GM21360 (cell line): ENCODE measurements at regions not wholly inside any gene's neighbourhood (a gene's known extent, or its start where the extent isn't known, plus 50 kb on each side); places are given as distances from the start of the nearest gene placed in this dataset.

Source experiments
- ATAC-seq: cut with Tn5 transposase; IDR thresholded peaks from one replicate; pipeline ENCODE4 v1.9.1; 2021; ENCODE audit warnings: mild to moderate bottlenecking, moderate library complexity; ENCODE audit not compliant: unreplicated experiment

- no peak for ATAC-seq
These were observed 296.8 kb downstream of the WDR72 start for GRCh38 chr15:53462651-53463050.

GRCh38 chr15:53461677-53462076 is 297.8 kb downstream of the WDR72 start:
- ATAC-seq, result no peak

- ATAC-seq, result no peak
These were observed 300.7 kb downstream of the WDR72 start for GRCh38 chr15:53458736-53459135.

GRCh38 chr15:53457479-53457878 is 302.0 kb downstream of the WDR72 start:
- no peak for ATAC-seq

GRCh38 chr15:53454843-53455721 is 304.4 kb downstream of the WDR72 start:
- no peak for ATAC-seq

GRCh38 chr15:53454535-53454842 is 305.0 kb downstream of the WDR72 start:
- no peak for ATAC-seq

- no peak for ATAC-seq
These were observed 306.0 kb downstream of the WDR72 start for GRCh38 chr15:53453253-53454105.

GRCh38 chr15:53448232-53449015 is 311.0 kb downstream of the WDR72 start:
- no peak for ATAC-seq

GRCh38 chr15:53447742-53448141 is 311.7 kb downstream of the WDR72 start:
- ATAC-seq, result no peak

- ATAC-seq, result no peak
These were observed 312.3 kb downstream of the WDR72 start for GRCh38 chr15:53447053-53447574.

- ATAC-seq, result no peak
These were observed 313.1 kb downstream of the WDR72 start for GRCh38 chr15:53446376-53446775.

- no peak for ATAC-seq
These were observed 313.9 kb downstream of the WDR72 start for GRCh38 chr15:53445531-53445930.

- no peak for ATAC-seq
These were observed 321.2 kb downstream of the WDR72 start for GRCh38 chr15:53437985-53438841.

- ATAC-seq, result no peak
These were observed 322.1 kb downstream of the WDR72 start for GRCh38 chr15:53437366-53437765.

GRCh38 chr15:53434174-53434678 is 325.2 kb downstream of the WDR72 start:
- ATAC-seq, result no peak

GRCh38 chr15:53416219-53416940 is 343.1 kb downstream of the WDR72 start:
- ATAC-seq, result no peak

GRCh38 chr15:53414167-53414566 is 345.3 kb downstream of the WDR72 start:
- ATAC-seq, result no peak

GRCh38 chr15:53412542-53412941 is 346.9 kb downstream of the WDR72 start:
- ATAC-seq, result no peak

GRCh38 chr15:53404930-53405493 is 354.5 kb downstream of the WDR72 start:
- ATAC-seq, result no peak
